DOHH2 (cell line): ENCODE measurements at regions not wholly inside any gene's neighbourhood (a gene's known extent, or its start where the extent isn't known, plus 50 kb on each side); places are given as distances from the start of the nearest gene placed in this dataset.

Experiments
- H3F3A ChIP-seq: fragments of 200-600 bp; sonication (generic), shearing (Covaris generic); 2 replicates; pipeline ENCODE4 v1.6.0; 2016; ENCODE audit warnings: antibody characterized with exemption, mild to moderate bottlenecking; ENCODE audit not compliant: control insufficient read depth, insufficient read depth
- H3K27ac ChIP-seq: fragments of 200-600 bp; sonication (generic); 2 replicates; pipeline ENCODE4 v1.5.1; 2014; ENCODE audit warnings: low read depth, mild to moderate bottlenecking, low read length, moderate library complexity
- H3K27me3 ChIP-seq: fragments of 200-600 bp; sonication (generic); 2 replicates; pipeline ENCODE4 v1.6.1; 2014; ENCODE audit warnings: mild to moderate bottlenecking, low read length, mixed read lengths; ENCODE audit not compliant: control insufficient read depth
- H3K36me3 ChIP-seq: fragments of 200-600 bp; sonication (generic); 2 replicates; pipeline ENCODE4 v1.6.1; 2014; ENCODE audit warnings: mild to moderate bottlenecking, low read length, moderate library complexity, mixed read lengths; ENCODE audit not compliant: control insufficient read depth
- H3K4me1 ChIP-seq: fragments of 200-600 bp; sonication (generic); 2 replicates; pipeline ENCODE4 v1.6.1; 2014; ENCODE audit warnings: mild to moderate bottlenecking, low read length, mixed read lengths; ENCODE audit not compliant: control insufficient read depth
- H3K4me2 ChIP-seq: fragments of 200-600 bp; sonication (generic); 2 replicates; pipeline ENCODE4 v1.6.0; 2014; ENCODE audit warnings: mild to moderate bottlenecking, low read length, moderate library complexity
- H3K4me3 ChIP-seq: fragments of 200-600 bp; sonication (generic); 2 replicates; pipeline ENCODE4 v1.5.1; 2014; ENCODE audit warnings: mild to moderate bottlenecking, low read length, mixed read lengths
- H3K79me2 ChIP-seq: fragments of 200-600 bp; sonication (generic); 2 replicates; pipeline ENCODE4 v1.6.1; 2014; ENCODE audit warnings: mild to moderate bottlenecking, low read length, mixed read lengths; ENCODE audit not compliant: control insufficient read depth
- H3K9me2 ChIP-seq: fragments of 200-600 bp; sonication (generic); replicated peaks from 2 replicates; pipeline ENCODE4 v1.6.1; 2014; ENCODE audit warnings: mild to moderate bottlenecking, low read length, mixed read lengths; ENCODE audit not compliant: control insufficient read depth
- H3K9me3 ChIP-seq: fragments of 200-600 bp; sonication (generic); 2 replicates; pipeline ENCODE4 v1.6.1; 2014; ENCODE audit warnings: antibody characterized with exemption, low read length, mixed read lengths; ENCODE audit not compliant: control insufficient read depth, insufficient read depth
- H4K20me1 ChIP-seq: fragments of 200-600 bp; sonication (generic); 2 replicates; pipeline ENCODE4 v1.6.0; 2014; ENCODE audit warnings: low read depth, mild to moderate bottlenecking, antibody characterized with exemption, low read length, moderate library complexity; ENCODE audit not compliant: control insufficient read depth, insufficient read depth
- EZH2phosphoT487 ChIP-seq: fragments of 200-600 bp; sonication (generic); IDR thresholded peaks from 2 replicates; pipeline ENCODE4 v1.6.1; 2017; ENCODE audit warnings: borderline replicate concordance, mild to moderate bottlenecking, antibody characterized with exemption, low read length, moderate library complexity, mixed read lengths
- TF ChIP-seq, protein P1 (sequence below): fragments of 200-600 bp; sonication (generic); IDR thresholded peaks from one replicate; pipeline ENCODE4 v1.5.1; 2014; ENCODE audit warnings: antibody characterized with exemption, mild to moderate bottlenecking, low read depth, low read length; ENCODE audit not compliant: poor library complexity, severe bottlenecking

- H3K79me2 ChIP-seq, result no peaks in the 10 kb centered on the region
- no peak overlapping the region for H3K27ac ChIP-seq
- TF ChIP-seq EZH2phosphoT487, result no peak
- TF ChIP-seq, protein P1, sequence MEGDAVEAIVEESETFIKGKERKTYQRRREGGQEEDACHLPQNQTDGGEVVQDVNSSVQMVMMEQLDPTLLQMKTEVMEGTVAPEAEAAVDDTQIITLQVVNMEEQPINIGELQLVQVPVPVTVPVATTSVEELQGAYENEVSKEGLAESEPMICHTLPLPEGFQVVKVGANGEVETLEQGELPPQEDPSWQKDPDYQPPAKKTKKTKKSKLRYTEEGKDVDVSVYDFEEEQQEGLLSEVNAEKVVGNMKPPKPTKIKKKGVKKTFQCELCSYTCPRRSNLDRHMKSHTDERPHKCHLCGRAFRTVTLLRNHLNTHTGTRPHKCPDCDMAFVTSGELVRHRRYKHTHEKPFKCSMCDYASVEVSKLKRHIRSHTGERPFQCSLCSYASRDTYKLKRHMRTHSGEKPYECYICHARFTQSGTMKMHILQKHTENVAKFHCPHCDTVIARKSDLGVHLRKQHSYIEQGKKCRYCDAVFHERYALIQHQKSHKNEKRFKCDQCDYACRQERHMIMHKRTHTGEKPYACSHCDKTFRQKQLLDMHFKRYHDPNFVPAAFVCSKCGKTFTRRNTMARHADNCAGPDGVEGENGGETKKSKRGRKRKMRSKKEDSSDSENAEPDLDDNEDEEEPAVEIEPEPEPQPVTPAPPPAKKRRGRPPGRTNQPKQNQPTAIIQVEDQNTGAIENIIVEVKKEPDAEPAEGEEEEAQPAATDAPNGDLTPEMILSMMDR, result no peak
- H3K9me2 ChIP-seq, result no peaks in the 10 kb centered on the region
- no peak overlapping the region for H3K4me2 ChIP-seq
- H3K4me1 ChIP-seq, result no peaks in the 10 kb centered on the region
- no peaks in the 10 kb centered on the region for H3F3A ChIP-seq
- no peak overlapping the region for H3K4me3 ChIP-seq
- H3K27me3 ChIP-seq, result no peaks in the 10 kb centered on the region
- no peaks in the 10 kb centered on the region for H4K20me1 ChIP-seq
- H3K36me3 ChIP-seq, result no peaks in the 10 kb centered on the region
- no peaks in the 10 kb centered on the region for H3K9me3 ChIP-seq
These were observed 729.2 kb upstream of the FANCL start for GRCh38 chr2:58970365-58970764.

DNA sequence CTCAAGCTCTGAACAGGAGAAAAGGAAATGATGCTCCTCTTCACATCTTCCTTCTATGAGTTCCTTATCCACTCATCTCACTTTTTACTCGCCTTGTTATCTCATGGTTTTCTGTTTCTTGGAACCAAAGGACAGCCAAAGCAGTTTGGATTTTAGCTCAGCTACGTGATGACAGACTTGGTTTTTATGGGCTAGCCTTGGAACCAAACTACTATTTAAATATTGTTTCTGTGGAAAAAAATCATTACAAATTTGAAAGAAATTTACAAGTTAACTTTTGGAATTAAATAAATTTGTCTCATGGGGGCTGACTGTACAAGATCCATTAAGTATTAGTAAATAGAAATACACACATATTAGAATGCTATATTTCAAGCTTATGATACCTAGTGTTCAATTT, 727.8 kb upstream of the FANCL start:
- H3K9me2 ChIP-seq, result no peaks in the 10 kb centered on the region
- H3F3A ChIP-seq, result no peaks in the 10 kb centered on the region
- no peak overlapping the region for H3K4me2 ChIP-seq
- no peaks in the 10 kb centered on the region for H3K4me1 ChIP-seq
- H3K27ac ChIP-seq, result no peak overlapping the region
- H3K9me3 ChIP-seq, result no peaks in the 10 kb centered on the region
- no peaks in the 10 kb centered on the region for H3K27me3 ChIP-seq
- no peaks in the 10 kb centered on the region for H3K79me2 ChIP-seq
- H3K36me3 ChIP-seq, result no peaks in the 10 kb centered on the region
- no peak overlapping the region for H3K4me3 ChIP-seq
- H4K20me1 ChIP-seq, result no peaks in the 10 kb centered on the region
- TF ChIP-seq, protein P1, result no peak
- TF ChIP-seq EZH2phosphoT487, result no peak

- H3K4me1 ChIP-seq, result no peaks in the 10 kb centered on the region
- TF ChIP-seq, protein P1, result no peak
- TF ChIP-seq EZH2phosphoT487, result no peak
- H3K79me2 ChIP-seq, result no peaks in the 10 kb centered on the region
These were observed 726.6 kb upstream of the FANCL start for GRCh38 chr2:58967736-58968135.

GRCh38 chr2:58965602-58966001, 724.5 kb upstream of the FANCL start:
- Histone ChIP-seq H4K20me1 (no peaks in the 10 kb centered on the region), H3K79me2 (no peaks in the 10 kb centered on the region)

More at GRCh38 chr2:58967736-58968135, 726.6 kb upstream of the FANCL start:
- H3K36me3 ChIP-seq, result no peaks in the 10 kb centered on the region
- no peaks in the 10 kb centered on the region for H3K9me2 ChIP-seq
- no peaks in the 10 kb centered on the region for H4K20me1 ChIP-seq
- H3K4me3 ChIP-seq, result no peak overlapping the region
- no peak overlapping the region for H3K4me2 ChIP-seq
- no peaks in the 10 kb centered on the region for H3K27me3 ChIP-seq
- no peaks in the 10 kb centered on the region for H3F3A ChIP-seq
- no peaks in the 10 kb centered on the region for H3K9me3 ChIP-seq
- no peak overlapping the region for H3K27ac ChIP-seq

More at GRCh38 chr2:58965602-58966001, 724.5 kb upstream of the FANCL start:
- Histone ChIP-seq H3F3A (no peaks in the 10 kb centered on the region), H3K27me3 (no peaks in the 10 kb centered on the region), H3K9me2 (no peaks in the 10 kb centered on the region), H3K4me2 (no peak overlapping the region), H3K4me1 (no peaks in the 10 kb centered on the region), H3K36me3 (no peaks in the 10 kb centered on the region), H3K9me3 (no peaks in the 10 kb centered on the region), H3K4me3 (no peak overlapping the region), H3K27ac (no peak overlapping the region)
- TF ChIP-seq EZH2phosphoT487, result no peak
